ENCODE measurements at regions not wholly inside any gene's neighbourhood (a gene's known extent, or its start where the extent isn't known, plus 50 kb on each side); places are given as distances from the start of the nearest gene placed in this dataset.

DNA sequence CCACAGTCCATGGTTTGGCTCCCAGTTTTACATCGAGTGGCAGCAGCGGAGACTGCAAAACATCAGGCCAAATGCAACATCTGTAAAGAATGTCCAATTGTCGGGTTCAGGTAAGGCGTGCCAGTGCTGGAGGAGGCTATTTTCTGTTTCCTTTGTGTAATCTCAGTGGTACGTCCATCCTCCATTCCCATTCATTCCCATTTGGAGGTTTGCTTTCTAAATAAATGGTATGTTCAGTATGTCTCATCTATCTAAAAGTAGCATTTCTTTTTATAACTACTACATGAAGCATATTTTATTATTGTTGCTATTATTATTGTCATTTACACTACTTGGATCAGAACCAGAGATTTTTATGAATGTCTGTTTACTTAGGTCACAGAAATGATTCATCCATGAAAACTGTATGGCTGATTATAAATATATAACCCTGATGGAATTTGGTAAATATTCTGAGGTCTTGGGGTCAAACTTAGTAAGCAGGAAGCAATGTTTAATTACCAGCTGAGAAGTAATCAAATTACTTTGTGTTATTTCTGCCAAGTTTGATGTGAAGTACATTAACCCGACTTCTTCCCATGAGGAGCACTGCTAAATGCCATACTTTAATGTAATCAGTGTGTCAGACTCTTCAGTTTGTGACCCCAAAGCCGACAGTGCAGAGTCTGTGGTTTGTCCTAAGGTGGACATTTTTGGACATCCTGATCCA, 512.9 kb downstream of the UTRN start:
- no peaks in the 10 kb centered on the region for H3K27me3 Mint-ChIP-seq
- DNase-seq: no peak
- peaks cover 10 to 15% of the 10 kb centered on the region in 2 donors for H3K9me3 Mint-ChIP-seq
- H3K4me3 Mint-ChIP-seq: no peak overlapping the region
- ATAC-seq (replicated peaks): no peak
- no peaks in the 10 kb centered on the region for H3K4me1 Mint-ChIP-seq
- H3K27ac Mint-ChIP-seq: no peak overlapping the region
- peaks cover 31 to 34% of the 10 kb centered on the region in 2 donors for H3K36me3 Mint-ChIP-seq

DNA sequence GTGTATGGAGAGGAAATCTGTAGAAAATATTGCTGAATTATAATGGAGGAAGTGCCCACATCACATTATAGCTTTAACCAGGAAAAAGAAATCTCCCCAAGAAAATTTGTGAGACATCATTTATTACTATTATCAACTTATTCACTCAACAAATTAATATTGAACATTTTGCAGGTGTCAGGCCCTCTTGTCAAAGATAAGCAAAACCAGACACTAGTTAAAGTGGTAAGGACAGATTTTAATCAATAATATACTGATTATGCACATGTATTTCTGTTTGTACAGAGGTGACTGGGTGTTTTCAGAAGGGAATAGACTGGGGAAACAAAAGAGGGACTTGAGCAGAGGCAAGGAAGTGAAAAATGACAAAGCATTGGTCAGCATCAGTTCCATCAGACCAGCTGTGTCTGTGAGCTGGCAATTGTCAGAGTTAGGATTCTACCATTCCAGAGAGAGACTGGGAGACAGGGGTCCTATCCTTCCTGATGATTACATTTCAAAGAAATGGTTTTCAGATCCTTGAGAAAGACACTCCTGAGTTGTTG, 519.2 kb downstream of the UTRN start:
- Mint-ChIP-seq H3K36me3 (peaks cover 9 to 19% of the 10 kb centered on the region in 2 donors), H3K9me3 (no peaks in the 10 kb centered on the region), H3K27ac (no peak overlapping the region), H3K4me1 (no peaks in the 10 kb centered on the region), H3K27me3 (no peaks in the 10 kb centered on the region), H3K4me3 (no peak overlapping the region)
- ATAC-seq (replicated peaks) (no peak), DNase-seq (no peak)

DNA sequence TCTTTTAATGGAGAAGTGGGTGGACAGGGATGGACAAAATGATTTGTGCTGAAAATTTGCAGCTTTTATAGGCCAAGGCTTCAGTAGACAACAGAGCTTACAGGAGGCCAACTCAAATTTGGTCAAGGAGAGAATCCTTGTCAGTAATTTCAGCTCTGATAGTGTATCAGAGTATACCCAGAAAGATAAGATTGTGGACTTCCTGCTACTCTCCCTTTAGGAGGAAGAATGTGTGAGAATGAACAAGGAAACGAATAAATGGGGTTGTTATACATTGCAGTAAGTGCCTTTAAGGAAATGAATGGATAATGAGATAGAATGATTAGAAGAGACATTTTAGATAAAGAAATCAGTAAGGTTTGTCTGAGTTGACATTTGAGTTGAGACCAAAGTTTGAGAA, 519.9 kb downstream of the UTRN start:
- H3K4me3 Mint-ChIP-seq: no peak overlapping the region
- no peak for ATAC-seq (replicated peaks)
- no peak overlapping the region for H3K27ac Mint-ChIP-seq
- no peak for DNase-seq
- H3K9me3 Mint-ChIP-seq: no peaks in the 10 kb centered on the region
- H3K27me3 Mint-ChIP-seq: no peaks in the 10 kb centered on the region
- H3K36me3 Mint-ChIP-seq: peaks cover 12 to 22% of the 10 kb centered on the region in 2 donors
- no peaks in the 10 kb centered on the region for H3K4me1 Mint-ChIP-seq

DNA sequence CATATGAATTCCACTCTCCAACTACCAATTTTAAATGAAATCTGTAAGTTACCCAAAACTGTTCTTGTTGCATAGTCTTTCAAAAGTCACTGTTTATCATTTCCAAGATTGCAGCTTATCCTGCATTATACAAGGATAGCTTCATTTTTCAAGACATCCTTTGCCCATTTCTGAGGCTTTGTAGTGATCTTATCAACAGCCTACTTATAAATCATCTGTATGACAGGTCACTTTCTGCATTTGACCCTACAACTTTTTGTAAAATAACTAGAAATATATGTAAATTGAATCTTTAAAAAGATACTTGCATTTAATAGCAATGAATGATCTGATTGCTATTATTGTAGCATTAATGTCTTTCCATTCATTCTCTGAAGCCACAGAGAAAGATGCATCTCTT, 521.1 kb downstream of the UTRN start:
- H3K9me3 Mint-ChIP-seq: no peaks in the 10 kb centered on the region
- no peak for DNase-seq
- H3K27me3 Mint-ChIP-seq: no peaks in the 10 kb centered on the region
- H3K4me3 Mint-ChIP-seq: no peak overlapping the region
- no peak overlapping the region for H3K27ac Mint-ChIP-seq
- H3K36me3 Mint-ChIP-seq: peaks cover 12 to 28% of the 10 kb centered on the region in 2 donors
- H3K4me1 Mint-ChIP-seq: peaks cover 0 to 2% of the 10 kb centered on the region in 2 donors
- ATAC-seq (replicated peaks): no peak

DNA sequence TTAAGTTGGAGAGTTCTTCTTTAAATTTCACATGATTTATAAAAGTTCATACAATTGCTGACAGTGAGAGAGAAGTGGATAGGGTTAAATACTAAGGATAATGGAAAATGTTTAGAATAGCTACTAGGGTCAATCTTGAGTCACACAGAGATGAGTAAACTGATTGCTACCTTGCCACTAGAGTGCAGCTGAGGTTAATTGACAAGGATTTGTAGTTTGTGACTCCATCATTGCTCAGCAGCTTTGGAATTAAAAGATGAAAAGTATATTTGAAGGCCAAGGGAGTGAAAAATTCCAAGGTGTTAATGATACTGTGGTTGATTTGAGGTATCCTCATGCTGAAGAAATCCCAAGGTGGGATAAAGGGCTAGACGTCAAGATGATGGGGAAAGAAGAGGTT, 524.0 kb downstream of the UTRN start:
- Mint-ChIP-seq H3K27me3 (no peaks in the 10 kb centered on the region), H3K9me3 (no peaks in the 10 kb centered on the region), H3K4me3 (no peak overlapping the region), H3K36me3 (peaks cover 17 to 38% of the 10 kb centered on the region in 2 donors), H3K4me1 (peaks cover 0 to 2% of the 10 kb centered on the region in 2 donors), H3K27ac (peak overlapping the region; percentile 66)
- ATAC-seq (replicated peaks) (no peak), DNase-seq (no peak)

DNA sequence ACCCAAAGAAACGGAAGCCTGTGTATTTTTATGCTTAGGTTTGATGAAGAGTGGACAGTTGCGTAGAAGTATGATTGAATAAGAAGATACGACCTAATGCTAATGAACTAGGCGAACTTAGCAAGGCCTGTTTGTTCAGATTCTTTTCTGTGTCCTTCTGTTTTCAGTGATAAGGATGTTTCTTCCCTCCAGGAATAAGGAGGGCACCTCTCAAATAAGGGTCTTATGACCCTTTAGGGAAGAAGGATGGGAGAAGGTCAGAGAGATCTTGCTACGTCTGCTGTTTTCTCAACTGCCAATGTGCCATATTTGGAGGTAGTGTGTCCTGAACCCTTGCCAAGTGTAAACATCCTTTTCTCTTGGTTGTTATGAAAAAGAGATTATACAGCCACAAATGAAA, 524.8 kb downstream of the UTRN start:
- Mint-ChIP-seq H3K27ac (no peak overlapping the region), H3K9me3 (no peaks in the 10 kb centered on the region), H3K4me3 (no peak overlapping the region), H3K36me3 (peaks cover 17 to 32% of the 10 kb centered on the region in 2 donors), H3K27me3 (no peaks in the 10 kb centered on the region), H3K4me1 (peaks cover 0 to 2% of the 10 kb centered on the region in 2 donors)
- ATAC-seq (replicated peaks) (no peak), DNase-seq (no peak)

DNA sequence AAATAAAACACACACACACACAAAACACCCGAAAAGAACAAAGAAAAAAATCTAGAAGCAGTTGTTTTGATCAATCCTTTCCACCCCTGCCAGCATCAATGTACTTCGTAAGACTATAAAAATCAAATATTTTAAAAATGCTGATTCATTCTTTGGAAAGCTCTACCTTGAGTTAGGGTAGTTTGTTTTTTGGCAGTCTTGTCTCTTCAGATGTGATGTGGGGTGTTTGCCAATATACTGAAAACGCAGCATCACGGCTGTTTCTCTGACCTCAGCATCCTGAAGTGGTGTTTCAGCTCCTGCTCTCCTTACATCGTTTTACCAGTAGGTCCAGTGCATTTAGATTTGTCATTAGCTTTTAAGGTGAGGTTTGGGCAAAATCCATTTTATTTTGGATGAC, 526.0 kb downstream of the UTRN start:
- DNase-seq: no peak
- H3K27me3 Mint-ChIP-seq: no peaks in the 10 kb centered on the region
- no peak overlapping the region for H3K4me3 Mint-ChIP-seq
- peaks cover 17 to 41% of the 10 kb centered on the region in 2 donors for H3K36me3 Mint-ChIP-seq
- no peak for ATAC-seq (replicated peaks)
- peaks cover 0 to 2% of the 10 kb centered on the region in 2 donors for H3K4me1 Mint-ChIP-seq
- no peak overlapping the region for H3K27ac Mint-ChIP-seq
- no peaks in the 10 kb centered on the region for H3K9me3 Mint-ChIP-seq

DNA sequence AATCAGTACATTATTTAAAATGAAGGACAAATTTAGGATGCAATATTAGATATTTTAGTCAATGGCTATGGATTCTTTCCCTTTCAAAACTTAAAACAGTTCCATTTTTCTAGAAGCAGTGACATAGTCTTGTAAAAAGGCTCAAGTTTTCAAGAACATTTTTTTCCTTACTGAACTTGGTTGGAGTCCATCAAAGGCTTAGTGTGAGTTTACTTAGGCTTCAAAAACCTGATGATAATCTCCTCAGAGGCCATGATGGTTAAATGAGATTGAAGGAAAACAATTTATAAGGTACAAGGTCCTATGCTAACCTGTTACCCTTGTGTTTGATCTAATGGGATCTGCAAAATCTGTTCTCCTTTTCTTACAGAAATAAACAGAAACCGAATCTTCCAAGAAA, 531.8 kb downstream of the UTRN start:
- Mint-ChIP-seq H3K27me3 (no peaks in the 10 kb centered on the region), H3K4me3 (no peak overlapping the region), H3K9me3 (no peaks in the 10 kb centered on the region), H3K27ac (no peak overlapping the region), H3K36me3 (peaks cover 9 to 23% of the 10 kb centered on the region in 2 donors), H3K4me1 (peaks cover 0 to 1% of the 10 kb centered on the region in 2 donors)
- DNase-seq (no peak), ATAC-seq (replicated peaks) (no peak)

DNA sequence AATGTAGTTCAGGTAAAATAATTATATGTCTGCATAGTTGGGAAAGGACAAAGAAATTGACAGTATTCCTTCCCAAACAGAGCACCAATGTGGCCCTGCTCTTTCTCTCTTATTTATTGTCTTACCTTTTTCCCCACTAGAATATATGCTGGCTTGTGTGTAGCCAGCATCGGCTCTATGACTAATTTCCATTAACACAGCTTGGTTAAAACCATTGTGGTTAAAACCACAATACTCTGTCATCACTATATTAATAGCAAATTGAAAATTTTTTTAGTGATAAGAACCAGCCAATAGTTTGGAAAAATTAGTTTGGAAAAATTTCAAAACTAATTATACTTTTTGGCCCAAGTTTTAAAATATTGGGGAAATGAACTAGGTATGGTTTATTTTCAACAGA, 535.1 kb downstream of the UTRN start:
- ATAC-seq (replicated peaks) (peak in 1 of 2 donors; percentile 68), DNase-seq (no peak)
- H3K27ac Mint-ChIP-seq: no peak overlapping the region
- H3K36me3 Mint-ChIP-seq: peaks cover 8 to 18% of the 10 kb centered on the region in 2 donors
- H3K4me1 Mint-ChIP-seq: peaks cover 0 to 1% of the 10 kb centered on the region in 2 donors
- H3K4me3 Mint-ChIP-seq: no peak overlapping the region
- H3K27me3 Mint-ChIP-seq: no peaks in the 10 kb centered on the region
- no peaks in the 10 kb centered on the region for H3K9me3 Mint-ChIP-seq

DNA sequence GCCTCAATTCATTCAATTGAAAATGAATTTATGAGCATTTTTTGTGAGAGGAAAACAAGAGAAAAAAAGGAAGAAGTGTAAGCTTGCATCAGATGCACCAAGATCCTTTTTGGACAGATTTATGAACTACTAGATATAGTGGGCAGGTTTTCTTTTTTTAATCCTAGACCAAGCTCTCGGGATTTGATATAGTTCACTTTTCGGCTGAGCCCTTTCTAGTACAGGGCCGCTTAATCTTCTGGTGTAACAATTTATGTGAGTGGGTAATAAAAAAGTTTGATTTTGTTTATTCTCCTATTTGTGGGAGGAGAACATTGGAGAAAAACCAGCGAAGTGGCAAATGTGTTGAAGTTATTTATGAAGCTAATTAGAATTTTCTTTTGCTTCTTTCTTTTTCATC, 538.0 kb downstream of the UTRN start:
- H3K4me3 Mint-ChIP-seq: no peak overlapping the region
- H3K9me3 Mint-ChIP-seq: no peaks in the 10 kb centered on the region
- no peaks in the 10 kb centered on the region for H3K27me3 Mint-ChIP-seq
- peaks cover 9 to 19% of the 10 kb centered on the region in 2 donors for H3K36me3 Mint-ChIP-seq
- DNase-seq (no peak), ATAC-seq (replicated peaks) (no peak)
- peaks cover 0 to 1% of the 10 kb centered on the region in 2 donors for H3K4me1 Mint-ChIP-seq
- H3K27ac Mint-ChIP-seq: no peak overlapping the region

DNA sequence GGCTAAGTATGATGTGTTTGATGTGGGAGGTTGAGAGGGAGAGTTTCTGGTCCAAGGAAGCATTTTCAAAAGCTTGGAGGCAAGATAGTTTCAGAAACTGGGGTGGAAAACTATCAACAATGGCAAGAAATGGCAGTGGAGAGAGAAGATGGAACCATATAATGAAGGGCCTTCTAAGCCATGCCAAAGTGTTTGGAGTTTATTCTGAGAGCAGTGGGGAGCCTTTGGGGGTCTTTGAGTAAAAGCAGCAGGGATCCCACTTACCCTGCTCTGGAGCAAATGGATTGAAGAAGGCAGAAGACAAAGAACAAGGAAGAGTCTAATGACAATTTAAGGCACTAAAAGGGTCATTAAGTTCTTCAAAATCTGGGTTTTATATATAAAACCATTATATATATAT, 538.9 kb downstream of the UTRN start:
- Mint-ChIP-seq H3K27me3 (no peaks in the 10 kb centered on the region), H3K4me3 (no peak overlapping the region), H3K36me3 (peaks cover 9 to 22% of the 10 kb centered on the region in 2 donors), H3K4me1 (peaks cover 0 to 1% of the 10 kb centered on the region in 2 donors), H3K9me3 (no peaks in the 10 kb centered on the region), H3K27ac (peak overlapping the region; percentile 1)
- no peak for ATAC-seq (replicated peaks)
- DNase-seq: no peak

DNA sequence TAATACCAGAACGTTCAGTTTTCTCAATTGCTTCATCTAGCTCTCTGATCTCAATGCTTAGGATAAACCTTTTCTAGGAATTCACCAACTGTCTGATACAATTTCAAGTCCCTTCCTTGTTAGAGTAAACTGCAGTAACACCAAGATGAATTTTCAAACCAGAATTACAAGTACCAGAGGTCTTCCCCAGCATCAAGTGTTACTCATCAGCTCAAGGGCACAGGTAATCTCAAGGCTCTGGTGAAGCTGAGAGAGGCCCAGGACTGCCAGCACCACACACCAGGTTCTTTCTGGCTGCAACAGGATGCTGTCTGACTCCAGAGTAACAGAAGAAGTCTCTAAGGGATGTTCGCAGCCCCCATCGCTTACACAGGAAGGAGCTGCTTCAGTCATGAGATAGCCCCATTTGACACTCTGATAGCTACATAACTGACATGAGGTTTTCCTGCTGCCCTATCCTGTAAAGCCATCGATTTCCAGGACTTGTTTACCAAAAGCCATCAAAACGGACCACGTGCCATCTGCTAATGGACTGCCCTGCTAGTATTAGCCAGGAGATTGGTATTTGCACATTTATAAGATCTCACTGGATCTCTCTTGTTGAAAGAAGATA, 549.4 kb downstream of the UTRN start:
- DNase-seq: no peak

DNA sequence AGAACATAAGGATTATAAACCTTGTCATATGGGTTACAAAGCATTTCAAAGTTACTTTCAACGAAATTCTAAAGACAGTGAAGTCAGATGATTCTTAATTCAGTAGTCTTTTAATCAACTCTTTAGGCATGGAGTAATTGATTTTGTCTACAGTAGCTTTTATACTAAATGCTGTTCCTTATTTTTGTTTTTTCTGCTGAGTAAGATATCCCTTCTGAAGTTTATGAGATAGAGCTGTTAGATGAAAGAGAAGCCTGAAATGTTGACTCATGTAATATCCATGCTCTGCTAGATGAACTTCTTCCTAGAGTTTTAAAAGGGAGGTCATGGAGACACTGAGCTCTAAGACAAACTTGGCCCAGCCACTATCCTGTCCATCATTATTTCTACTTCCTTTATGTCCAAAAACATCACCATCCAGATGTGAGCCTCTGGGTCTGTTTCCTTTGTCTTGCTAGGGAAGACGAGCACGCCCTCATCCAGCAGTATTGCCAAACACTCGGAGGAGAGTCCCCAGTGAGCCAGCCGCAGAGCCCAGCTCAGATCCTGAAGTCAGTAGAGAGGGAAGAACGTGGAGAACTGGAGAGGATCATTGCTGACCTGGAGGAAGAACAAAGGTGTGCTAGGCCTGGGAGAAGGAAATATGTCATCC, 550.3 kb downstream of the UTRN start:
- H3K4me1 Mint-ChIP-seq: no peaks in the 10 kb centered on the region
- no peak overlapping the region for H3K27ac Mint-ChIP-seq
- no peaks in the 10 kb centered on the region for H3K27me3 Mint-ChIP-seq
- H3K9me3 Mint-ChIP-seq: no peaks in the 10 kb centered on the region
- peaks cover 4 to 12% of the 10 kb centered on the region in 2 donors for H3K36me3 Mint-ChIP-seq
- H3K4me3 Mint-ChIP-seq: no peak overlapping the region
- DNase-seq: no peak
- ATAC-seq (replicated peaks): no peak

More for the DNA sequence above, 549.4 kb downstream of the UTRN start:
- no peak overlapping the region for H3K27ac Mint-ChIP-seq
- peaks cover 4 to 12% of the 10 kb centered on the region in 2 donors for H3K36me3 Mint-ChIP-seq
- no peaks in the 10 kb centered on the region for H3K9me3 Mint-ChIP-seq
- no peak overlapping the region for H3K4me3 Mint-ChIP-seq
- ATAC-seq (replicated peaks): no peak
- H3K27me3 Mint-ChIP-seq: no peaks in the 10 kb centered on the region
- H3K4me1 Mint-ChIP-seq: no peaks in the 10 kb centered on the region

DNA sequence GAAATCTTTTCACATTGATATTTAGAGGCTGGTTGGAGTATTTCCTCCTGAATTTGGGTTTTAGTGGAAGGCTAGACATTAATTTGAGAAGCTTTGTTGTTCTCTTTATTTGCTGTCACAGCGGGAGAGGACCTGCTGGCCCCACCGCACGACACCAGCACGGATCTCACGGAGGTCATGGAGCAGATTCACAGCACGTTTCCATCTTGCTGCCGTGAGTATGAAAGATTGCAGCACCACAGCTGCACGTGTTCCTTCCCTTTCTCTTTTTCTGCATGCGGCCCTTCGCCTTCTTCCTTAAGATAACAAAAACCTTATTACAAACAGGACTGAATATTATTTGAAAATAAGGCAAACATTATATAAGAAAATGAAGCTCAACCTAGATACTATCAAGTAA, 555.5 kb downstream of the UTRN start:
- Mint-ChIP-seq H3K27ac (no peak overlapping the region), H3K9me3 (no peaks in the 10 kb centered on the region), H3K36me3 (peaks cover 2 to 7% of the 10 kb centered on the region in 2 donors), H3K4me1 (no peaks in the 10 kb centered on the region), H3K4me3 (no peak overlapping the region), H3K27me3 (no peaks in the 10 kb centered on the region)
- DNase-seq (no peak), ATAC-seq (replicated peaks) (no peak)

DNA sequence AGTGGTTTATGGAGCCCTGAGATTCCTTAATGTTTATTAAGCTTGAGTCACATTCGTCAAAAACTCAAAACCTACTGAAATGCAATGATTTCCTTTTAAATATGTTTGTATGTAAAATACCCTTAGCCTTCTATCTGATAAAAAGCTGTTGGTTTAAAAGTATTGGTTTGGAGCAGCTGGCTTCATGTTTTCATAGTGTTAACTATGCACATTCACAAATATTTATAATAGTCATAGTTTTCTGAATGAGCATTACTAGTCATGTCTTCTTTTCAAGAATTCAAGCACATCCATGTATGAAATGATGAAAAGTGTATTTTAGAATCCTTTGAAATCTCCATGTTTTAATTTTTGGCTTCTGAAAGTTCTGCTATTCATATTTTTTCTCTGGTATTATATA, 558.6 kb downstream of the UTRN start:
- Mint-ChIP-seq H3K4me1 (no peaks in the 10 kb centered on the region), H3K4me3 (no peak overlapping the region), H3K9me3 (no peaks in the 10 kb centered on the region), H3K27me3 (no peaks in the 10 kb centered on the region), H3K27ac (no peak overlapping the region), H3K36me3 (peaks cover 6 to 15% of the 10 kb centered on the region in 2 donors)
- ATAC-seq (replicated peaks) (no peak), DNase-seq (no peak)
